GDM1 (cell line): ENCODE measurements at regions not wholly inside any gene's neighbourhood (a gene's known extent, or its start where the extent isn't known, plus 50 kb on each side); places are given as distances from the start of the nearest gene placed in this dataset.

ENCODE experiments used
- DNase-seq: peaks from one replicate; lab custom pipeline; 2025; lab: John Stamatoyannopoulos, UW

GRCh38 chr5:122721127-122721526 is 53.8 kb upstream of the SNX2 start:
- no peak for DNase-seq

GRCh38 chr5:122722341-122722740 is 52.5 kb upstream of the SNX2 start:
- DNase-seq, result no peak

- no peak for DNase-seq
Observed at GRCh38 chr5:122723606-122724352, 51.1 kb upstream of the SNX2 start.
